NCI-H1436 treated with DMSO at 0.1 percent for 48 hours (cell line): ENCODE measurements at regions not wholly inside any gene's neighbourhood (a gene's known extent, or its start where the extent isn't known, plus 50 kb on each side); places are given as distances from the start of the nearest gene placed in this dataset.
"Not testable (repeated sequence)": the region's sequence is repeated elsewhere in the genome, so short reads cannot be mapped to it uniquely, and the experiment has no call there.

Experiments used
- DNase-seq: peaks from one replicate; lab custom pipeline; 2025; lab: John Stamatoyannopoulos, UW

DNA sequence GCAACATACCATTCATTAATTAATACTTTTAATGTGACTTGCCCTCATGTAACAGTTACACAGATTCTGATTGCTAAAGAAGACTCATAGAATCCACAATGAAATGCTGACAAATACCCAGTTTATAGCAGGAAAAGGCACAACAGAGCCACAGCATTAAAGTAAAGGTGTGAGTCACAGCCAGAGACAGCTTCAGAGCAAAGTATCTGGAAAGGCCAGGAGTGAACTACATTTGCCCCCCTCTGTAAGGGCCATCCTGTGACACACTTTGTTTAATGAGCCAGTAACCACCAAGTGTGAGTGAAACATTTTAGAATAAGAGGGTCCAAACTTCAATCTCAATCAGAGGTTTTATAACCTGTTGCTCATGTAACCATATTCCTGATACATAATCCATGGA lies 133.8 kb upstream of the TACR3 start:
- DNase-seq, result no peak

DNA sequence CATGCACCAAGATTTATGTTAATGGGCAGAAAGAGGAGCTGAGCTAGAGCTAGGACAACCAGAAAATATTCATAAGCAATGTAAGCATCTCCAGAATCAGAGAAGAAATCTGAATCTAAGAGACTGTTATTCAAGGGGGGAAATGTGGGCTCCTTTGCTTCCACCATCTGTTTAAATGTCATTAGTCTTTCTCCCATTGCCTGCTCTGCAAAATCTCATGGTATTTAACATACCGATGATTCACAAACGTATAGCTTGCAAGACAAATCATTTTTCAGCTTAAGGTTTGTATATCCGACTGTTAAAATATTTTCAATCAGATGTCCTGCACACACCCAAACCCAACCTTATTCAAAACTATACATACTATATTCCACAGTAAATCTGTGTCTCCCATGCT lies 133.4 kb upstream of the TACR3 start:
- DNase-seq, result no peak

DNA sequence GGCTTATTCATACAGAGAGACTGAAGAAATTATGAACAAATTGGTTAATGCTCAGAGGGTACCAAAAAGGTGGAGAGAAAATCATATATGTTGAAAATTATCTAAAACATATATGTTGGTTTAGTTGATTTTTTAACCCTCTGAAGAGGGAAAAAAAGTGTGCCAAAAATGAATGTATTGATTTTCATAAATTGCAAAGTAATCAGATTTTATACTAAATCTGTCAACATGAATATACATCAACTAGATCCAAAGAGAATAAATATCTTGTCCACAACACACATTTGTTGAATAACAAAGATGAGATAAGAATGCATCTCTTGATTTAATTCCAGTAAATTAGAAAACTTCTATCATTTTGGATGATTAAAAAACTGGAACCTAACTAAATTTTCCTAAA lies 125.3 kb upstream of the TACR3 start:
- no peak for DNase-seq

DNA sequence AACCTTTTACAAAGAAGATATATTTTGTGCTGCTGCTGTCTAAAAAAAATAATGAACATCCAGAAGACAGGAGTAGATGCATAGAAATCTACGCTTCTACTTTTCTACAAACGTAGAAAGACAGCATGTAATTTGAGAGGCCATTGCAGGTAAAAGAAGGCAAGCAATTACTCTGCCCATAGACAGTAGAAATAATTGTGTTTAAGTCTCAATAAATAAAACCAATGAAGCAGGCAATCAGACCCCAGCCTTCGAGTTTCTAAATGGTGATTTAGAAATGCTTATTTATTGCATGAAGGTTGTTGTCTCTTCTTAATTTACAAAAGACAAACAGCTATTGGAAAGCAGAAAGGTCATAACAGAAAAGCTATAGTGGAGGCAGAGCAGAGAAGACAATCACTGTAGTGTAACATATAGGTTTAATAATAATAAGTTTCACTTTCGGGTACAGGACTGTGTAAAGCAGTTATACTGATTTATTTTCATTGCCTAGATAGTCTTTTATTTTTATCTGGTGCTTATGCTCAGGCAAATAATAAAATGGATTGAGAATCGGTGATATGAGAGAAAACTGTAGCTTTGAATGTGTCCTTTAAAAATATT lies 123.0 kb upstream of the TACR3 start:
- DNase-seq, result no peak

DNA sequence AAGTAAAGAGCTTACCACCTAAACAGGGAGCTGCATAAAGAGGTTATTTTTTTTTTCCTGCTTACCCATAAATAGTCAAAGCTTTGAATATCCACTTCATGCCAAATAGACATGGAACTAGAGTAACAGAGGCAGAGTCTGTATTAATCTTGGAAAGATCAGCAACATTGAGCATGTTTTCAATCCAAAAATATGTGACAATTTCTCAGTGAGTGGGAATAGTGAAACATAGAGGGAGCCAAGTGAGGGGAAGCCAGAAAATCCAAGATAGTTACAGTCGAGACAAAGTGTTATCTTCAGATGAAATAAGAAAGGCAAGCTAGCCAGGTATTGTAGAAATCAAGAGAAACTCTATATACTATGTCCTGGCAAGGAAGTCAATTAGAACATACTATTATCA lies 122.3 kb upstream of the TACR3 start:
- DNase-seq, result no peak

DNA sequence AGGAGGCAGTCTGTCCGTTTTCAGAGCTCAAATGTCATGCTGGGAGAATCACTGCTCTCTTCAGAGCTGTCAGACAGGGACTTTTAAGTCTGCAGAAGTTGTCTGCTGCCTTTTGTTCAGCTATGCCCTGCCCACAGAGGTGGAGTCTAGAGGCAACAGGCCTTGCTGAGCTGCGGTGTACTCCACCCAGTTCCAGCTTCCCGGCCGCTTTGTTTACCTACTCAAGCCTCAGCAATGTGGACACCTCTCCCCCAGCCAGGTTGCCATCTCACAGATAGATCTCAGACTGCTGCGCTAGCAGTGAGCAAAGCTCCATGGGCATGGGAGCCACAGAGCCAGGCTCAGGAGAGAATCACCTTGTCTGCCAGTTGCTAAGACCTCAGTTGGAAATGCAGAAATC lies 90.5 kb upstream of the TACR3 start:
- DNase-seq, result not testable (repeated sequence)

DNA sequence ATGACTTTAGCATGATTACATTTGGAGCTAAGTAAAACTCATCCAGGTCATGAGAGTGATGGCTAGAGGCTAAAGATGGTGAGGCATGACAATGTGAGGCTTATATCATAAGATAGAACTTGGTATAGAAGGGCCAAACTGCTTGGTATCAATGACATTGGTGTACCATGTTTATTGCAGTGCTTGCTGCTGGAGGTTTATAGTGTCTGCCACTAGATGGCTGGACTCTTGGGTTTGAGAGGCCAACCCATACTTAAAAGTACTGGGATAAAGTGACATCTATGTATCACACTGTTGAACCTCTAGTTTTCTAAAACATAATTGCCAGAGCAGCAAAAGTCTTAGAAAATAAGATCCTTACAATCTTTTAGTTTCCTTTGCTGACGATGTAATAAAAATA lies 83.0 kb upstream of the TACR3 start:
- DNase-seq, result no peak

DNA sequence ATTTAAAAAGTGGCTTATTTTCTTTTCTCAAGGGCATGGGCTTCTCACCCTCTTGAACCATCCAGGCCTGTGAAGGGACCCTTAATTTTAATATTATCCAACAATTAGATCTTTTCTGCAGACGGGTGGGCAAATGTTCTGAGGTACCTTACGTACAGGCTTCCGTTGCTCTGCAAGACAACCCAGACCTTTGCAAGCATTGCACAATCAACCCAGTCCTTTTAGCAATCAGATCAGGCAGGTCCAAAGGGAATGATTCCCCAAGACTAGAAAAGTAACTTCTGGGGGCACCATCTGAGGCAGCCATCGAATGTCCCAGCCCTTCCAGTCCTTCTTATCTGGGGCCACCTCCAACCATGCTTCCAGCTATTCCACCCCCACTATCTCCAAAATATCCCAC lies 67.3 kb upstream of the TACR3 start:
- no peak for DNase-seq

DNA sequence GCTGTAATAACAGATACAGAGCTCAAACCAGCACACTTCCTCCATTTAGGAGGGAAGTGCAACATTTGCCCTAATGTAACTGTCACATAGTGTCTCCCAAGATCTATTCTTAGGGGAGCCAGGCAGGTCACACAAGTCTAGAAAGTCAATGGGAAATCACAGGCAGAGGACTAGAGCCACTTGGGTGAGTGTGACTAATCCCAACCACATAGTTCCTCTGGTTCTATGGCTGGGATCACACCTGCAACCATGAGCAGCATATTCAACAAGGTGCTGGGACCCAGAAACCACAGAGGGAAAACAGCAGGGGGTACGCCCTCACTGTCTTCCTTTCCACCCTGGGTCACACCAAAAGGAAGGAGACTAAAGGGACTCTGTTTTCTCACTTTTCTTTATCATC lies 66.8 kb upstream of the TACR3 start:
- DNase-seq, result no peak

DNA sequence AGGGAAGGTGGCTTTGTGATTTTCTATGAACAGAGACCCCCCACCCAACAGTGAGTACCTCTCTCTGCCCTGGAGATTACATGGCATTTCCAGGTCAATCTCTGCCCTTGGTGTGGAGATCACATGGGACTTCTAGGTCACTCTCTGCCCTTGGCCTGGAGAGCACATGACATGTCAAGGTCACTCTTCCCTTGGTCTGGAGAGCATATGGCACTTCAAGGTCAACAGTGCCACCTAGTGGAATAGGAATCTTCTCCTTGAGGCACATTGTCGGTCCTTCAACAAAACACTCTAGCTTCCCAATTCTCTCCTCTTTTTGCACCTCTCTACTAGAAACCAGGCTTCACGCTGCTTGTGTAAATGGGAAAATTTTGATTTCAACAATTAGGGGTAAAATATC lies 66.2 kb upstream of the TACR3 start:
- no peak for DNase-seq

DNA sequence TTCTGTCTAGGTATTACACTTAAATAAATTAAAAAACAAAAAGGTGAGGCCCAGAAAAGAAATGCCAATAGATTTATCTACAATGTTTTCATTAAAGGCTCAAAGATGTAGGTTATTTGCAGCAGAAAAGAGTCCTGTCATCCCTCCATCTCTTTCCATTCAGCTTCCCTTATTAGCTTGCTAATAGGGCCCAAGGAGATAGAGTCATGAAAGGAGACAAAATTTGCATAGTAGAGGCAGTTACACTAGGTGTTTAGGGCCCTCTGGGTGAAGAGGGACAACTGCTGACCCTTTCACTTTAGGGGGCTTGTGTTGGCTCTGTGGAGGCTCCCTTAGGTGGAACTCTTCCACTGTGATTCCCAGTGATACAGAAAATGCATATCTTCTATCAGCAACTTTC lies 58.4 kb upstream of the TACR3 start:
- no peak for DNase-seq

DNA sequence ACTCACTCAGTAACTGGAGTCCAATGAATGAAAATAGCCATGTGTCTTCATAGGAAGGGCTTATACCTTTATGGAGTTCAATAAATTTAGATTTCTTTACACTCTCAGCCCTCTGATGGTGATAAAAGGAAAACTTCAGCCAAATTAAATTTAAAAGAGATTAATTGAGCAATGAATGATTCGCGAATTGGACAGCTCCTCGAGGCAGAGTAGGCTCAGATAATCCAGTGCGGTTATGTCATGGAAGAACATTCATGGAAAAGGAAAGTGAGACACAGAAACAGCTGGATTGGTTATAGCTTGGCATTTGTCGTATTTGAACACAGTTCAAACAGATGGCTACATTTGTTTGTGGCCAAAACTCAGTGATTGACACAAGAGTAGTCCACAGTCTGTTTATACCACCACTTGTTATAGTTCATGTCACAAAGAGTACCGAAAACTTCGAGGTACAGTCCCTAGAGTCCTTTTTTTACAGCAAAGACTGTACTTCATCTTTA lies 54.6 kb upstream of the TACR3 start:
- DNase-seq, result no peak

DNA sequence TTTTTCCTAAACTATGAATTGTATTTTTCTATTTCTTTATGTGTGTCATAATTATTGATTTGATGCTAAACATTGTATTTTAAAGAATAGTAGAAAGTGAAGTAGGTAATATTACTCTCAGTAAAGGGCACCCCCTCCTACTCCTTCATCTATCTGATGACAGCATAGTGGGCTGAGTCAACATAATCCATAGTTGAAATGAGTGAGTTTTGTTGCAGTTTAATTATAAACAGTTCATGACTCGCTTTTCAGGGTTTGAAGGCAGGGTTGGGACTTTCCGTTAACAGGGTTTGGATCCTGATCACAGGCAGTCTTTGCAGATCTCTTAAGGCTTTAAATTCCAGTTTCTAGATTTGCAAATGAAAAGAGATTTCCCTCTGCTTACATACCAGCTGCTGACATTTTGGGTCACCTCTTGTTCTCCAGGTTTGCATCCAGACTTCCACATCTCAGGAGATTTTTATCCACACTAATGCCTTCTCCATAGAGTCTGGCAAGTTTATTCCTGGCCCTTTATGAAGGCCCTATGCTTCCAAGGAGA lies 54.0 kb upstream of the TACR3 start:
- no peak for DNase-seq
